Head of caudate nucleus (tissue), 42 donors: ENCODE measurements at regions not wholly inside any gene's neighbourhood (a gene's known extent, or its start where the extent isn't known, plus 50 kb on each side); places are given as distances from the start of the nearest gene placed in this dataset.
A peak's percentile ranks its signal among the peaks of the same experiment; 100 is the strongest.
"Not testable (repeated sequence)": the region's sequence is repeated elsewhere in the genome, so short reads cannot be mapped to it uniquely, and the experiment has no call there.

ENCODE experiments used
- DNase-seq, 42 donors: peaks; one replicate each; pipeline versions ENCODE4 v3.0.0 to v3.0.0-alpha.2; 2020 to 2021; ENCODE audit warnings: mixed read lengths in 7 of 42
- intact Hi-C: fragments of 100-400 bp; cut with DNase I; formaldehyde crosslinking; loops from one replicate; pipeline ENCODE4 v1.15.0; 2022

DNA sequence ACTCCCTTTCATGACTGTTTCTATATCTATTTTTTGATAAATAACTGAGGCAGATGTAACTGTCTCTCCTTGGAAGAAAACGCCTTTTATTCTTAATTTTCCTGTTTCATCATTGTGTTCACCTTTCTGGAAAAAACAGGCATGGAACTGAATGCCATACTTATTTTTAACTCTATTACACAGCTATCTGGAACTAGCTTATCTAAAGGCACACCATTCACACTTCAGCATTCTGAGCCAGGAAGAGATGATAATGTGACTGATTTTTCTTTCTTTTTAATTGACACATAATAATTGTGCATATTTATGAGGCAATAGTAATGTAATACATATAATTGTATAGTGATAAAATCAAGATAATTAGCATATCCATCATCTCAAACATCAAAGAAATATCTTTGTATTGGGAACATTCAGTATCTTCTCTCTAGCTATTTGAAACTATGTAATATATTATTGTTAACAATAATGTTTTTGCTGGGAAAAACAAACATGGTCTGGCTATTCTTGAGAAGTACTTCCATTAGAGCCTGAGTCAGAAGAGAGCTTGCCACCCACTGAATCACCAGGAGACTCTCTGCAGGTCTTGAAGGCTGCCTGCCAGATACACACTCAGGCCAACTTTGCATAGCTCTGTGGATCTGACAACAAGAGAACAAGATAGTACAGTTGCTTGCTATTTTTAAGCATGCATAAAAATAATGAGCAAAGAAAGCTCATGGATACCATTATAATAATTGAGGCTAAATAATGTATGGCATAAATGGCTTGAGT, 501.0 kb upstream of the EDIL3 start:
- intact Hi-C loops = no loop called here
- no peak for DNase-seq

DNA sequence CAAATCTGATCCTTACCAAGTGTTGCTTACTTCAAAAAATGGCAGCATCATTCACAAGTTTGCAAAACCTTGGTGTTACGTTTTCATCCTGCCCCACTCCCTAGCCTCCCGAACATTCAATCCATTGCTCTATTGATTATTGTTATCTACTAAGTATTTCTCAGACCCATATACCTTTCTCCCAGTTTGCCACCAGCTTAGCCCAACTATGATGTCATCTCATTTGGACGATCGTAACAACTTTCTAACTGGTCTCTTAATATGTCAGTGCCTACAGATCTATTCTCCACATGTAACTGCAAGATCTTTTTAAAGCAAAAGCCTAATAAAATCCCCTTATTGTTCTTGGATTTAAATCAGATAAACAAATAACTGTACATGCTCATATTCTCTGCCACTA, 497.1 kb upstream of the EDIL3 start:
- DNase-seq = no peak
- intact Hi-C loops = no loop called here

DNA sequence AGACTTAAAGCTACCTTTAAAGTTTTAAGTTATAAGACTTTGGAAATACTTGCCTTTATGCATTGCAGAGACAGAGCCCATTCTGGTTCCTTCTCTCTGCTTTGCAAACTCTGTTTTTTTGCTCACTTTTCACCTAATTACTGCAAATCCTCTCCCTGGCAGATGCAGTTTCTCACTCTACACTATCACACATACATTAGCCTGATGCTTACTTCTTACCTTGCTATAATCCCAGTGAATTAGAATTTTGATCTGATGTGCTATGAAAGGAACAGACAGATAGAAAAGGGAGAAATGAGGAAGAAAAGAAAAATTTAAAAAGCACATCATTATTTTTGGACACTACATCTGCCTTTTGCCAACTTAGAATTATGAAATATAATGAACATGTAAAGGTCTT, 489.5 kb upstream of the EDIL3 start:
- no peak for DNase-seq
- intact Hi-C loops = no loop called here

- intact Hi-C loops = no loop called here
- DNase-seq = no peak
These were observed 488.1 kb upstream of the EDIL3 start for GRCh38 chr5:84872768-84873167.

DNA sequence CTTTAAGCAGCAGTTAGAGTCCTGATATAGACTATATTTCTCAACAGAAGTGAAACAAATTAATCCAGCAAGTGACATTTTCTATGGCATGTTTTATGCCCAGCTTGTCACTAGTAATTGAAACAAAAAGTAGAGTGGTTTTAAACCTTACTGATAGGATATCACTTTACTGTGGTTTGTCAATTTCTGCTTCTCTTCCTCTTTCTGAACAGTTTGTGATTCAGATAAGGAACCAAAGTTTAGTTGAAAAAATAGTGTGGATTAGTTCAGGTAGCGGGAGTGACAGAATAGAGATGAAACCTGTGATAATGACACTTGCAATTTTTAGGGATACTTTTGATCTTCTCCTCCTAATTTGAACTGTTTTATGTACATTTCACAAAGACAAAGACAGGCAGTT, 485.7 kb upstream of the EDIL3 start:
- DNase-seq = no peak
- intact Hi-C loops = no loop called here

DNA sequence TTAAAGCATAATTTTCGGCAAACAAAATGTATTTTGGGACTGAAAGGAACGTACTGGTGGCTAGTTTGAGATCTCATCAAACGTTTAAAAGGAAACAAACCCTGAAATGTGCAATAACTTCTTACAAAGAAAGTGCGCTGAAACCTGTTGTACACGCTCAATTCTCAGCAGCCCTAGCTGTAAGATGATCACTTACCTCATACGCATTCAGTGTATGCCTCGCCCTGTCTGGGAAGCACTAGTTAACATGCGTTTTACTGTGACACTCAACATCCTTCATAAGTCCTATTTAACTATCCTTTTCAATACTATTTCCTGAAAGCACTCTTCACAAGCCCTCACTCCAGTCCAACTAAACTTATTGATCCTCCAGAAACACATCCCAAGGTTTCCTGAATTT, 485.0 kb upstream of the EDIL3 start:
- no peak for DNase-seq

DNA sequence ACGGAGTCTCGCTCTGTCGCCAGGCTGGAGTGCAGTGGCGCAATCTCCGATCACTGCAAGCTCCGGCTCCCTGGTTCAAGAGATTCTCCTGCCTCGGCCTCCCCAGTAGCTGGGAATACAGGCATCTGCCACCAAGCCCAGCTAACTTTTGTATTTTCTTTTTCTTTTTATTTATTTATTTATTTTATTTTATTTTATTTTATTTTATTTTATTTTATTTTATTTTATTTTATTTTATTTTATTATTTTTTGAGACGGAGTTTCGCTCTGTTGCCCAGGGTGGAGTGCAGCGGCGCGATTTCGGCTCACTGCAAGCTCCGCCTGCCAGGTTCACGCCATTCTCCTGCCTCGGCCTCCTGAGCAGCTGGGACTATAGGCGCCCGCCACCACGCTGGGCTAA, 479.3 kb upstream of the EDIL3 start:
- DNase-seq, intact Hi-C loops: not testable (repeated sequence)

More for the DNA sequence above, 485.0 kb upstream of the EDIL3 start:
- intact Hi-C loops = no loop called here

- intact Hi-C loops = no loop called here
- DNase-seq = no peak
These were observed 478.3 kb upstream of the EDIL3 start for GRCh38 chr5:84863020-84863419.

GRCh38 chr5:84862132-84862531, 477.5 kb upstream of the EDIL3 start:
- intact Hi-C loops = no loop called here
- no peak for DNase-seq

- intact Hi-C loops = no loop called here
- DNase-seq = no peak
These were observed 476.6 kb upstream of the EDIL3 start for GRCh38 chr5:84861306-84861705.

- DNase-seq = no peak
- intact Hi-C loops = no loop called here
These were observed 474.4 kb upstream of the EDIL3 start for GRCh38 chr5:84859056-84859455.

- intact Hi-C loops = no loop called here
- no peak for DNase-seq
These were observed 447.0 kb upstream of the EDIL3 start for GRCh38 chr5:84831701-84832100.

DNA sequence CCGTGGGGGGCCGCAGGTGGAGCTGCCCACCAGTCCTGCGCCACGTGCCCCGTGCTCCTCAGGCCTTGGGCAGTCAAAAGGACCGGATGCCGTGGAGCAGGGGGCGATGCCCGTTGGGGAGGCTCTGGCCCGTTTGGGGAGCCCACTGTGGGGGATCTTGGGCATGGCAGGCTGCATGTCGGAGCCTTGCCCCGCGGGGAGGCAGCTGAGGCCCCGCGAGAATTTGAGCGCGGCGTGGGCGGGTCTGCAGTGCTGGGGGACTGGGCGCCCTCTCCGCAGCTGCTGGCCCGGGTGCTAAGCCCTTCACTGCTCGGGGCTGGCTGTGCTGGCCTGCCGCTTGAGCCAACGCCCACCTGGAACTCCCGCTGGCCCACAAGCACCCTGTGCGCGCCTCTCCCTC, 445.6 kb upstream of the EDIL3 start:
- intact Hi-C loops = no loop called here
- DNase-seq = no peak

GRCh38 chr5:84825606-84826005, 440.9 kb upstream of the EDIL3 start:
- intact Hi-C loops = no loop called here
- no peak for DNase-seq

GRCh38 chr5:84821924-84822323, 437.2 kb upstream of the EDIL3 start:
- DNase-seq = no peak
- intact Hi-C loops = no loop called here

- intact Hi-C loops = no loop called here
- DNase-seq = no peak
These were observed 433.3 kb upstream of the EDIL3 start for GRCh38 chr5:84817953-84818352.

- intact Hi-C loops = no loop called here
These were observed 432.3 kb upstream of the EDIL3 start for GRCh38 chr5:84816746-84817547.

GRCh38 chr5:84816160-84816559, 431.5 kb upstream of the EDIL3 start:
- no peak for DNase-seq
- intact Hi-C loops = no loop called here

More at GRCh38 chr5:84816746-84817547, 432.3 kb upstream of the EDIL3 start:
- DNase-seq = no peak

- peak in 1 of 42 donors; percentile 13 for DNase-seq
- intact Hi-C loops = no loop called here
These were observed 420.8 kb upstream of the EDIL3 start for GRCh38 chr5:84805473-84805872.

GRCh38 chr5:84796399-84796798, 411.7 kb upstream of the EDIL3 start:
- intact Hi-C loops = no loop called here
- DNase-seq = no peak
